ENCODE measurements at regions not wholly inside any gene's neighbourhood (a gene's known extent, or its start where the extent isn't known, plus 50 kb on each side); places are given as distances from the start of the nearest gene placed in this dataset.

- POLR2A ChIA-PET: no interaction called here
- Mint-ChIP-seq H3K4me1 (no peaks in the 10 kb centered on the region), H3K27me3 (no peaks in the 10 kb centered on the region), H3K9me3 (peaks cover 8 to 43% (median 17%) of the 10 kb centered on the region in 9 donors), H3K36me3 (no peaks in the 10 kb centered on the region), H3K4me3 (no peak overlapping the region), H3K27ac (no peak overlapping the region)
- no peak for DNase-seq
- ATAC-seq: no peak
Measured at GRCh38 chr5:28253431-28253830, 1215.0 kb upstream of the CDH9 start.

GRCh38 chr5:28249771-28250415 is 1211.5 kb upstream of the CDH9 start:
- POLR2A ChIA-PET: no interaction called here
- H3K27ac Mint-ChIP-seq: no peak overlapping the region
- H3K27me3 Mint-ChIP-seq: no peaks in the 10 kb centered on the region
- ATAC-seq: no peak
- no peak for DNase-seq
- no peaks in the 10 kb centered on the region for H3K36me3 Mint-ChIP-seq
- H3K4me1 Mint-ChIP-seq: no peaks in the 10 kb centered on the region
- no peak overlapping the region for H3K4me3 Mint-ChIP-seq
- peaks cover 12 to 47% (median 22%) of the 10 kb centered on the region in 9 donors for H3K9me3 Mint-ChIP-seq

- H3K4me1 Mint-ChIP-seq: no peaks in the 10 kb centered on the region
- DNase-seq: no peak
- H3K9me3 Mint-ChIP-seq: peaks cover 2 to 27% (median 10%) of the 10 kb centered on the region in 9 donors
- H3K36me3 Mint-ChIP-seq: no peaks in the 10 kb centered on the region
- no peak for ATAC-seq
- POLR2A ChIA-PET: no interaction called here
- H3K4me3 Mint-ChIP-seq: no peak overlapping the region
- H3K27ac Mint-ChIP-seq: no peak overlapping the region
- H3K27me3 Mint-ChIP-seq: no peaks in the 10 kb centered on the region
Measured at GRCh38 chr5:28234356-28234968, 1196.1 kb upstream of the CDH9 start.

DNA sequence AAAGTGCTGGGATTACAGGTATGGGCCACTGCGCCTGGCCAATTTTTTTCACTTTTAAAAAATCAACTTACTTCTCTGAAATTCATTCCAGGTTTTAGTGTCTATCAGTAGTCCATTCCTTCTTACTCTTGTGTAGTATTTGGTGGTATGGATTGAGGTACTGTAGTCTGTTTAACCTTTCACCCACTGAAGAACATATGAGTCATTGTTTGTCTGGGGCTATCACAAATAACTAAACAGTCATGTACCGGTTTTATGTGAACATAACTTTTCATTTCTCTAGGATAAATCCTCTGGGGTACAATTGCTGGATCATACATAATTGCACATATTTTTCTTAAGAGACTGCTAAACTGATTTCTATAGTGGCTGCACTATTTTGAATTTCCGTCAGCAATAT is 1188.0 kb upstream of the CDH9 start:
- Mint-ChIP-seq H3K27ac (no peak overlapping the region), H3K4me1 (no peaks in the 10 kb centered on the region), H3K36me3 (no peaks in the 10 kb centered on the region), H3K4me3 (no peak overlapping the region), H3K27me3 (no peaks in the 10 kb centered on the region), H3K9me3 (peaks cover 0 to 32% (median 11%) of the 10 kb centered on the region in 9 donors)
- ATAC-seq: no peak
- DNase-seq: no peak
- POLR2A ChIA-PET: no interaction called here

GRCh38 chr5:28219539-28219938 is 1181.2 kb upstream of the CDH9 start:
- POLR2A ChIA-PET: no interaction called here
- DNase-seq: no peak
- H3K4me3 Mint-ChIP-seq: no peak overlapping the region
- peaks cover 0 to 17% (median 7%) of the 10 kb centered on the region in 9 donors for H3K9me3 Mint-ChIP-seq
- ATAC-seq: no peak
- no peak overlapping the region for H3K27ac Mint-ChIP-seq
- no peaks in the 10 kb centered on the region for H3K36me3 Mint-ChIP-seq
- H3K4me1 Mint-ChIP-seq: no peaks in the 10 kb centered on the region
- no peaks in the 10 kb centered on the region for H3K27me3 Mint-ChIP-seq

GRCh38 chr5:28217695-28218094 is 1179.3 kb upstream of the CDH9 start:
- no peak for DNase-seq
- Mint-ChIP-seq H3K4me1 (no peaks in the 10 kb centered on the region), H3K4me3 (no peak overlapping the region), H3K27ac (no peak overlapping the region), H3K36me3 (no peaks in the 10 kb centered on the region), H3K27me3 (no peaks in the 10 kb centered on the region), H3K9me3 (peaks cover 0 to 20% (median 5%) of the 10 kb centered on the region in 9 donors)
- POLR2A ChIA-PET: no interaction called here
- ATAC-seq: no peak

DNA sequence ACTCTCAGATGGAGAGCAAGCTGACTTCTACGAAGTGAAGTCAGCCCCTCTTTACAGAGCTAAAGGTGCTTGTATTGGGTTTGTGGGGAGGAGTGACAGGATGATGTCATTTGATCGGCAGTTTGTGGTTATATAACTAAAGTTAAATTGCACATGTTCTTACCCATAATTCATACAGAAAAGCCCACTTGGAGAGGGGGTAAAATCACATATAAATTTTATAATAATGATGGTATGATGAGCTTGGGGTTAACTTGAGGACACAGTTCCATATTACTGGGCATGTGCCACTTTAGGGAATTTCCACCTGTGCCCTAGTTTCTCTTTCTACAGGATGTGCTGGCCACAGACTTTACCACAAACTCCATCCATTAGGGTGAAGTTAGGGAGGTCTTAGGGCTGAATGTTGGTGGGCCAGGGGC is 1178.6 kb upstream of the CDH9 start:
- H3K27ac Mint-ChIP-seq: no peak overlapping the region
- H3K4me1 Mint-ChIP-seq: no peaks in the 10 kb centered on the region
- ATAC-seq (no peak), DNase-seq (no peak)
- H3K9me3 Mint-ChIP-seq: peaks cover 0 to 20% (median 5%) of the 10 kb centered on the region in 9 donors
- POLR2A ChIA-PET: no interaction called here
- no peaks in the 10 kb centered on the region for H3K36me3 Mint-ChIP-seq
- no peak overlapping the region for H3K4me3 Mint-ChIP-seq
- no peaks in the 10 kb centered on the region for H3K27me3 Mint-ChIP-seq

- POLR2A ChIA-PET: no interaction called here
- no peaks in the 10 kb centered on the region for H3K27me3 Mint-ChIP-seq
Measured at GRCh38 chr5:28215091-28215490, 1176.7 kb upstream of the CDH9 start.

GRCh38 chr5:28214292-28214691 is 1175.9 kb upstream of the CDH9 start:
- H3K4me1 Mint-ChIP-seq: no peaks in the 10 kb centered on the region
- no peak for ATAC-seq
- no peak for DNase-seq
- H3K4me3 Mint-ChIP-seq: no peak overlapping the region
- no peak overlapping the region for H3K27ac Mint-ChIP-seq
- no peaks in the 10 kb centered on the region for H3K27me3 Mint-ChIP-seq
- peaks cover 0 to 17% (median 4%) of the 10 kb centered on the region in 9 donors for H3K9me3 Mint-ChIP-seq
- H3K36me3 Mint-ChIP-seq: no peaks in the 10 kb centered on the region
- POLR2A ChIA-PET: no interaction called here

More at GRCh38 chr5:28215091-28215490, 1176.7 kb upstream of the CDH9 start:
- Mint-ChIP-seq H3K36me3 (no peaks in the 10 kb centered on the region), H3K9me3 (peaks cover 0 to 24% (median 6%) of the 10 kb centered on the region in 9 donors), H3K4me3 (no peak overlapping the region), H3K4me1 (no peaks in the 10 kb centered on the region), H3K27ac (no peak overlapping the region)
- no peak for DNase-seq
- no peak for ATAC-seq

GRCh38 chr5:28208356-28208755 is 1170.0 kb upstream of the CDH9 start:
- no peak for ATAC-seq
- no peaks in the 10 kb centered on the region for H3K27me3 Mint-ChIP-seq
- H3K36me3 Mint-ChIP-seq: no peaks in the 10 kb centered on the region
- H3K4me3 Mint-ChIP-seq: no peak overlapping the region
- no peak for DNase-seq
- no peaks in the 10 kb centered on the region for H3K4me1 Mint-ChIP-seq
- POLR2A ChIA-PET: no interaction called here
- peaks cover 0 to 10% (median 4%) of the 10 kb centered on the region in 9 donors for H3K9me3 Mint-ChIP-seq
- H3K27ac Mint-ChIP-seq: no peak overlapping the region

DNA sequence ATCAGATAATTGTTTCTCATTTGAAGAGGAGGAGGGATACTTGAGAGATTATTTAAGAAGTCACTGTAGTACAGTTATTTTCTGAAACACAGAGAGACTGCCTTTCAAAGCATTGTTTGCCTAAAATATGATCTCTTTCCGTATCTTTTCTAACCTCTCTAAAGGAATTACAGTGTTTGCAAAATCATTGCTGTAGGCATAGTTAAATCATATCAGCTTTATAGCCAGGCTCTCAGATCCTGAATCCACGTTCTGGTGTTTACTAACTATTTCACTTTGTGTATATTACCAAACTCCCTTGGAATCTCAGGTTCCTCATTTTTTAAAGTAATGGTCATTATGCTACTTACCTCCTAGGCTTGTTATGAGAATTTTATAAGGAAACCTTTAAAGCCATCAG is 1151.6 kb upstream of the CDH9 start:
- H3K9me3 Mint-ChIP-seq: peaks cover 4 to 14% (median 7%) of the 10 kb centered on the region in 9 donors
- POLR2A ChIA-PET: no interaction called here

GRCh38 chr5:28174691-28175090 is 1136.3 kb upstream of the CDH9 start:
- no peak for ATAC-seq
- Mint-ChIP-seq H3K4me3 (no peak overlapping the region), H3K4me1 (no peaks in the 10 kb centered on the region), H3K27me3 (no peaks in the 10 kb centered on the region), H3K27ac (no peak overlapping the region), H3K36me3 (no peaks in the 10 kb centered on the region), H3K9me3 (peaks cover 0 to 45% (median 4%) of the 10 kb centered on the region in 9 donors)
- DNase-seq: no peak
- POLR2A ChIA-PET: no interaction called here

More for the DNA sequence above, 1151.6 kb upstream of the CDH9 start:
- Mint-ChIP-seq H3K27me3 (no peaks in the 10 kb centered on the region), H3K4me1 (no peaks in the 10 kb centered on the region), H3K36me3 (no peaks in the 10 kb centered on the region), H3K27ac (no peak overlapping the region), H3K4me3 (no peak overlapping the region)
- ATAC-seq (no peak), DNase-seq (no peak)

- Mint-ChIP-seq H3K4me3 (no peak overlapping the region), H3K9me3 (peaks cover 0 to 17% (median 5%) of the 10 kb centered on the region in 9 donors), H3K27ac (no peak overlapping the region), H3K27me3 (no peaks in the 10 kb centered on the region), H3K36me3 (no peaks in the 10 kb centered on the region), H3K4me1 (no peaks in the 10 kb centered on the region)
- ATAC-seq: no peak
- POLR2A ChIA-PET: no interaction called here
- DNase-seq: no peak
Measured at GRCh38 chr5:28165096-28165495, 1126.7 kb upstream of the CDH9 start.

DNA sequence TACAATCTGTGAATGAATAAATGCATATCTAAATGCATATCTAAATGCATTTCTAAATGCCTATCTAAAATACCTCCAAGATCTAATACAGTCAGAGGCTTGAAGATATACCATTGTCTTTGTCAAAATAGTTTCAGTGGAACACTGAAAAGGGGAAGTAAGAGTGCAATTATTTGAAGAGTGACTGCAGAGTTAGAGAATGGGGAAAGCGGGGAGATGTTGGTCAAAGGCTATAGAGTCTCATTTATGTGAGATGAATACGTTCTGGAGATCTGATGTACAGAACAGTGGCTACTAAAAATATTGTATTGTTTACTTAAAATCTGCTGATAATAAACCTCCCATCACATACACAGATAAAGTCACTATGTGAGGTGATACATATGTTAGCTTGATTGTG is 1126.2 kb upstream of the CDH9 start:
- Mint-ChIP-seq H3K27ac (no peak overlapping the region), H3K4me3 (no peak overlapping the region), H3K36me3 (no peaks in the 10 kb centered on the region), H3K27me3 (no peaks in the 10 kb centered on the region), H3K4me1 (no peaks in the 10 kb centered on the region), H3K9me3 (peaks cover 0 to 17% (median 10%) of the 10 kb centered on the region in 9 donors)
- DNase-seq (no peak), ATAC-seq (no peak)
- POLR2A ChIA-PET: no interaction called here

All from naive thymus-derived CD8-positive, alpha-beta T cell (primary cell).